ENCODE measurements at regions not wholly inside any gene's neighbourhood (a gene's known extent, or its start where the extent isn't known, plus 50 kb on each side); places are given as distances from the start of the nearest gene placed in this dataset.

DNA sequence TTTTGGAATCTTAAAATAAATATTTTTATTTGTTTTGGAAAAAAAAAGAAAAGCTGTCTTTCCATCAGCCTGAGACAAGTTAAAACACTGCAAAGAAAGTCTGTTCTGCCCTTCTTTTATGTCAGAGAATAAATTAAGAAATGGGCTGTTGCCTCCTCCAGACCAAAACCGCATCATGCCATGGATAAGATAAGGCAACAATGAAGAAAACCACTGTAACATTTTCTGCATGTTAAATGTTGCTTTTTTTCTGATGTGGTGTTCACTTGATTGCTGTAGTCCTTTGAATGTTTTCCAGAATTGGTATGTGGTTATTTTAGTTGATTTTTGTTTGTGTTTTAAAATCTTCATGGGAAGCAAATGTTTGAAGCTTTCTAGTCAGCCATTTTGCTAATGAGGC, 319.2 kb upstream of the CNTN5 start:
- no TSS peak for BruUV-seq (replicated peaks)
- no peak overlapping the region for H2AFZ ChIP-seq (ENCODE audit: control insufficient read depth, low read depth, low read length)
- no peaks in the 10 kb centered on the region for H4K20me1 ChIP-seq (ENCODE audit: control insufficient read depth, insufficient read depth)
- RAD21 ChIA-PET (ENCODE audit: unreplicated experiment), result no interaction called here
- intact Hi-C loops (cut with micrococcal nuclease; ENCODE audit: unreplicated experiment) (no loop called here), in situ Hi-C loops (cut with MboI) (no loop called here)
- WGBS (ENCODE audit: insufficient coverage, insufficient replicate concordance, low lambda C conversion rate, missing lambda C conversion rate), result 78% methylated on average over 1 of the region's 1 CpG
- H3K36me3 ChIP-seq (ENCODE audit: control insufficient read depth in 2 of 2, insufficient read depth in 2 of 2, low read length in 1 of 2), result no peaks in the 10 kb centered on the region
- no peaks in the 10 kb centered on the region for H3K4me1 ChIP-seq (ENCODE audit: control insufficient read depth, insufficient read depth, low read length)
- no peaks in the 10 kb centered on the region for H3K79me2 ChIP-seq (ENCODE audit: control insufficient read depth, insufficient read depth, low read length)
- no peak overlapping the region for H3K27ac ChIP-seq (ENCODE audit: control insufficient read depth, insufficient read depth)
- H3K4me3 ChIP-seq, result no peak overlapping the region
- CTCF ChIA-PET, result no interaction called here
- POLR2A ChIA-PET, result no interaction called here
- DNase-seq (ENCODE audit: low read depth, low spot score), result no peak
- no peak overlapping the region for H3K4me2 ChIP-seq (ENCODE audit: control insufficient read depth, insufficient read depth)
- H3K9me3 ChIP-seq (replicated peaks; ENCODE audit: control insufficient read depth, insufficient read depth, low read length), result no peaks in the 10 kb centered on the region
- no peak for FAIRE-seq
- TF ChIP-seq REST (IDR thresholded peaks at IDR 0.05; ENCODE audit: low read depth, low read length) (no peak), CBX3 (IDR thresholded peaks at IDR 0.05; ENCODE audit: borderline replicate concordance, low read depth) (no peak), SMAD1 (IDR thresholded peaks at IDR 0.05; ENCODE audit: low read depth, partially characterized antibody) (no peak), MYC (IDR thresholded peaks at IDR 0.05; ENCODE audit: insufficient read depth, insufficient read length, insufficient replicate concordance, low read length, severe bottlenecking) (no peak), CREB1 (IDR thresholded peaks at IDR 0.05; ENCODE audit: low read depth) (no peak), CHD1 (IDR thresholded peaks at IDR 0.05; ENCODE audit: low read depth, low read length) (no peak), ETV6 (conservative IDR thresholded peaks at IDR 0.05 in 1 of 2, IDR thresholded peaks at IDR 0.05 in 1 of 2; ENCODE audit: borderline replicate concordance in 1 of 2, low read depth in 1 of 2) (no peak), SMAD5 (IDR thresholded peaks at IDR 0.05; ENCODE audit: low read depth) (no peak), BMI1 (IDR thresholded peaks at IDR 0.05; ENCODE audit: borderline replicate concordance) (no peak), STAT3 (IDR thresholded peaks at IDR 0.05; ENCODE audit: low read depth, low read length) (no peak), HCFC1 (IDR thresholded peaks at IDR 0.05; ENCODE audit: low read length) (no peak), PML (IDR thresholded peaks at IDR 0.05; ENCODE audit: low read length) (no peak)
- TF ChIP-seq, protein P1, sequence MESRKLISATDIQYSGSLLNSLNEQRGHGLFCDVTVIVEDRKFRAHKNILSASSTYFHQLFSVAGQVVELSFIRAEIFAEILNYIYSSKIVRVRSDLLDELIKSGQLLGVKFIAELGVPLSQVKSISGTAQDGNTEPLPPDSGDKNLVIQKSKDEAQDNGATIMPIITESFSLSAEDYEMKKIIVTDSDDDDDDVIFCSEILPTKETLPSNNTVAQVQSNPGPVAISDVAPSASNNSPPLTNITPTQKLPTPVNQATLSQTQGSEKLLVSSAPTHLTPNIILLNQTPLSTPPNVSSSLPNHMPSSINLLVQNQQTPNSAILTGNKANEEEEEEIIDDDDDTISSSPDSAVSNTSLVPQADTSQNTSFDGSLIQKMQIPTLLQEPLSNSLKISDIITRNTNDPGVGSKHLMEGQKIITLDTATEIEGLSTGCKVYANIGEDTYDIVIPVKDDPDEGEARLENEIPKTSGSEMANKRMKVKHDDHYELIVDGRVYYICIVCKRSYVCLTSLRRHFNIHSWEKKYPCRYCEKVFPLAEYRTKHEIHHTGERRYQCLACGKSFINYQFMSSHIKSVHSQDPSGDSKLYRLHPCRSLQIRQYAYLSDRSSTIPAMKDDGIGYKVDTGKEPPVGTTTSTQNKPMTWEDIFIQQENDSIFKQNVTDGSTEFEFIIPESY (IDR thresholded peaks at IDR 0.05), result no peak
- H3K27me3 ChIP-seq (replicated peaks in 1 of 2; ENCODE audit: control insufficient read depth in 2 of 2, insufficient read depth in 2 of 2, low read length in 1 of 2), result no peaks in the 10 kb centered on the region
- H3K9ac ChIP-seq (ENCODE audit: control insufficient read depth, insufficient read depth, low read length), result no peak overlapping the region
- ATAC-seq, result no peak
- SMC1A ChIA-PET (ENCODE audit: uncharacterized antibody, unreplicated experiment), result interaction anchor here (1.0 kb wide), 1 partner anchor 11 kb away, joined by 4 read pairs; no protein-coding TSS in a partner anchor

Data from GM12878 (cell line).